ENCODE measurements at regions not wholly inside any gene's neighbourhood (a gene's known extent, or its start where the extent isn't known, plus 50 kb on each side); places are given as distances from the start of the nearest gene placed in this dataset.

DNA sequence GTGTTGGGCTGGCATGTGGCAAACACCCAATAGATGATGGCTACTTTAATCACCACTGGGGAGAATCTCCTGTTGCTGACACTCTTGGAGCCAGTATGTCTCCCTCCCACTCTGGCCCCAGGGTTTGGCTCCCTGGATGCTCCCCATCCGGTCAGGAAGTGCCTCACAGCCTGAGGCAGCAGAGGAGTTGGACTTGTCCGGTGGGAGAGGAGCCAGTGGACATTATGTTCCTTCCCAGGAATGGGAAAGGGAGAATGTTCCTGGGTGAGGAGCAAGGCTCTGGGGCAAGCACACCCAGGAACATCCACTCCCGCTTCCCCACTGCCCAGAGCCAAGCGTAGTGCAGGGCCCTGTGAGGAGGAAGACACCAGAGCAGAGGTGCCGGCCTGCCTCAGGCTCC is 84.6 kb upstream of the NAV2 start:
- H3K9me3 ChIP-seq (ENCODE audit: control insufficient read depth in 4 of 4, insufficient read depth in 3 of 4, low read length in 3 of 4) = peaks cover 0 to 4% (median 0%) of the 10 kb centered on the region in 4 donors
- H3K4me3 ChIP-seq = no peak overlapping the region
- DNase-seq = peak in 1 of 3 donors; percentile 52
- TF ChIP-seq, protein P1, sequence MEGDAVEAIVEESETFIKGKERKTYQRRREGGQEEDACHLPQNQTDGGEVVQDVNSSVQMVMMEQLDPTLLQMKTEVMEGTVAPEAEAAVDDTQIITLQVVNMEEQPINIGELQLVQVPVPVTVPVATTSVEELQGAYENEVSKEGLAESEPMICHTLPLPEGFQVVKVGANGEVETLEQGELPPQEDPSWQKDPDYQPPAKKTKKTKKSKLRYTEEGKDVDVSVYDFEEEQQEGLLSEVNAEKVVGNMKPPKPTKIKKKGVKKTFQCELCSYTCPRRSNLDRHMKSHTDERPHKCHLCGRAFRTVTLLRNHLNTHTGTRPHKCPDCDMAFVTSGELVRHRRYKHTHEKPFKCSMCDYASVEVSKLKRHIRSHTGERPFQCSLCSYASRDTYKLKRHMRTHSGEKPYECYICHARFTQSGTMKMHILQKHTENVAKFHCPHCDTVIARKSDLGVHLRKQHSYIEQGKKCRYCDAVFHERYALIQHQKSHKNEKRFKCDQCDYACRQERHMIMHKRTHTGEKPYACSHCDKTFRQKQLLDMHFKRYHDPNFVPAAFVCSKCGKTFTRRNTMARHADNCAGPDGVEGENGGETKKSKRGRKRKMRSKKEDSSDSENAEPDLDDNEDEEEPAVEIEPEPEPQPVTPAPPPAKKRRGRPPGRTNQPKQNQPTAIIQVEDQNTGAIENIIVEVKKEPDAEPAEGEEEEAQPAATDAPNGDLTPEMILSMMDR (IDR thresholded peaks at IDR 0.05; ENCODE audit: control extremely low read depth, extremely low read depth) = no peak
- peak; percentile 66 for ATAC-seq (ENCODE audit: insufficient read depth, low FRiP score)
- no peaks in the 10 kb centered on the region for H3K36me3 ChIP-seq (ENCODE audit: control insufficient read depth in 4 of 4, insufficient read depth in 4 of 4, low read length in 4 of 4)
- no peak overlapping the region for H3K9ac ChIP-seq (ENCODE audit: insufficient read depth in 1 of 2, low read length in 2 of 2)
- peak overlapping the region; percentile 24 to 46 for H3K27ac ChIP-seq (ENCODE audit: low read depth in 1 of 2, low read length in 1 of 2)
- 71 to 86% methylated on average over 5 of the region's 5 CpGs for WGBS, 2 donors
- H3K4me1 ChIP-seq (ENCODE audit: control insufficient read depth in 5 of 5, insufficient read depth in 5 of 5, low read length in 5 of 5) = peaks cover 0 to 9% (median 3%) of the 10 kb centered on the region in 5 donors
- no peaks in the 10 kb centered on the region for H3K27me3 ChIP-seq (ENCODE audit: control insufficient read depth in 3 of 3, insufficient read depth in 3 of 3, low read length in 2 of 3)

DNA sequence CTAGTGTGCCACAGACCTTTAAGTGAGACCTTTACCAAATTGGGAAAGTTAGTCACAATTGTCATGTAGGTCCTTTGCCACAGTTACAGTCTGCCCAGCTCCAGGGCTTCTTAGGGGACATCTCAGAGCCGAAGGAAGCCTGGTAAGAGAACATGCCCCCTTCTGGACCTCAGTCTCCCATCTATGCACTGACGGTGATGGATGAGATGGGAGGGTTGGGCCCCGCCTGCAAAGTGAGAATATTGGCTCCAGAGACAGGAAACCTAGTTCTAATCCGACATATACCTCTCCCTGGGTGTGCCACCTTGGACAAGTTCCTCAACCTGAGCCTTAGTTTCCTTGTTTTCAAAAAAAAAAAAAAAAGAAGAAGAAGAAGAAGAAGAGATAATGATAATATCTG is 85.1 kb upstream of the NAV2 start:
- Histone ChIP-seq H3K4me1 (ENCODE audit: control insufficient read depth in 5 of 5, insufficient read depth in 5 of 5, low read length in 5 of 5) (peaks cover 0 to 9% (median 3%) of the 10 kb centered on the region in 5 donors), H3K27ac (ENCODE audit: low read depth in 1 of 2, low read length in 1 of 2) (no peak overlapping the region)

GRCh38 chr11:19625438-19625837 is 87.2 kb upstream of the NAV2 start:
- DNase-seq (no peak), ATAC-seq (ENCODE audit: insufficient read depth, low FRiP score) (no peak)
- Histone ChIP-seq H3K27me3 (ENCODE audit: control insufficient read depth in 3 of 3, insufficient read depth in 3 of 3, low read length in 2 of 3) (no peaks in the 10 kb centered on the region), H3K4me1 (ENCODE audit: control insufficient read depth in 5 of 5, insufficient read depth in 5 of 5, low read length in 5 of 5) (peaks cover 0 to 6% (median 0%) of the 10 kb centered on the region in 5 donors), H3K4me3 (no peak overlapping the region), H3K27ac (ENCODE audit: low read depth in 1 of 2, low read length in 1 of 2) (no peak overlapping the region), H3K9ac (ENCODE audit: insufficient read depth in 1 of 2, low read length in 2 of 2) (no peak overlapping the region), H3K9me3 (ENCODE audit: control insufficient read depth in 4 of 4, insufficient read depth in 3 of 4, low read length in 3 of 4) (peaks cover 0 to 4% (median 0%) of the 10 kb centered on the region in 4 donors), H3K36me3 (ENCODE audit: control insufficient read depth in 4 of 4, insufficient read depth in 4 of 4, low read length in 4 of 4) (no peaks in the 10 kb centered on the region)
- WGBS, 2 donors = 24 to 56% methylated on average over 1 of the region's 1 CpG
- TF ChIP-seq, protein P1 (IDR thresholded peaks at IDR 0.05; ENCODE audit: control extremely low read depth, extremely low read depth) = no peak

More for the DNA sequence above, 85.1 kb upstream of the NAV2 start:
- Histone ChIP-seq H3K4me3 (no peak overlapping the region), H3K27me3 (ENCODE audit: control insufficient read depth in 3 of 3, insufficient read depth in 3 of 3, low read length in 2 of 3) (no peaks in the 10 kb centered on the region), H3K36me3 (ENCODE audit: control insufficient read depth in 4 of 4, insufficient read depth in 4 of 4, low read length in 4 of 4) (no peaks in the 10 kb centered on the region), H3K9me3 (ENCODE audit: control insufficient read depth in 4 of 4, insufficient read depth in 3 of 4, low read length in 3 of 4) (peaks cover 0 to 4% (median 0%) of the 10 kb centered on the region in 4 donors), H3K9ac (ENCODE audit: insufficient read depth in 1 of 2, low read length in 2 of 2) (no peak overlapping the region)
- no peak for ATAC-seq (ENCODE audit: insufficient read depth, low FRiP score)
- DNase-seq = no peak
- TF ChIP-seq, protein P1 (IDR thresholded peaks at IDR 0.05; ENCODE audit: control extremely low read depth, extremely low read depth) = no peak
- 65 to 70% methylated on average over 4 of the region's 4 CpGs for WGBS, 2 donors

All from lung (tissue), 11 donors.